ENCODE measurements at regions not wholly inside any gene's neighbourhood (a gene's known extent, or its start where the extent isn't known, plus 50 kb on each side); places are given as distances from the start of the nearest gene placed in this dataset.

DNA sequence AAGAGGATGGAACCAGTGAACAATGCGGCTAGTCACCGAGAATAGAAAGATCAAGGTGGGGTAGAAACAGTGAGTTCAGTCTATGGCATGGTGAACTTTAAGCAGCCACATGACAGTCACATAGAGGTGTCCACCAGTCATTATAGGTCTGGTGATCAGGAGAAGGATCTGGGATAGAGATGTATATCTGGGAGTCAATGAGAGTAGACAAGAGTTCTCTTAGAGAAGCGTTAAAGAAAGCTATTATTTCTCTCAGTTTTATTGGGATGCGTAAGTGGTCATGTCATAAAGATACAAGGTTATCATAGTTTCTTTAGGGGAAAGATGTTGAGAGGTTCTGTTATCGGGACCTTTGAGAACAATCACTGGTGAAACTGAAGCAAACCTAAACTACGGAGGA lies 136.1 kb upstream of the SLC38A2 start:
- H3K36me3 ChIP-seq (ENCODE audit: insufficient read depth, insufficient read length, low read length), result no peaks in the 10 kb centered on the region
- H3K4me1 ChIP-seq (ENCODE audit: insufficient read depth, insufficient read length), result no peaks in the 10 kb centered on the region
- no peak overlapping the region for H3K9ac ChIP-seq (ENCODE audit: insufficient read length, low read depth)
- no peak for DNase-seq (ENCODE audit: low read depth, low spot score)
- H3K27me3 ChIP-seq (ENCODE audit: insufficient read depth, insufficient read length), result no peaks in the 10 kb centered on the region
- H3K9me3 ChIP-seq (ENCODE audit: insufficient read depth, low read length), result peaks cover 29% of the 10 kb centered on the region
- TF ChIP-seq ZNF274 (IDR thresholded peaks at IDR 0.05; ENCODE audit: low read depth, low read length) (no peak), SUZ12 (IDR thresholded peaks at IDR 0.05; ENCODE audit: extremely low read depth, insufficient read depth, insufficient read length) (no peak), YY1 (IDR thresholded peaks at IDR 0.05; ENCODE audit: insufficient read depth, insufficient read length) (no peak)
- no peak overlapping the region for H3K4me3 ChIP-seq (ENCODE audit: insufficient read length, low read depth)

DNA sequence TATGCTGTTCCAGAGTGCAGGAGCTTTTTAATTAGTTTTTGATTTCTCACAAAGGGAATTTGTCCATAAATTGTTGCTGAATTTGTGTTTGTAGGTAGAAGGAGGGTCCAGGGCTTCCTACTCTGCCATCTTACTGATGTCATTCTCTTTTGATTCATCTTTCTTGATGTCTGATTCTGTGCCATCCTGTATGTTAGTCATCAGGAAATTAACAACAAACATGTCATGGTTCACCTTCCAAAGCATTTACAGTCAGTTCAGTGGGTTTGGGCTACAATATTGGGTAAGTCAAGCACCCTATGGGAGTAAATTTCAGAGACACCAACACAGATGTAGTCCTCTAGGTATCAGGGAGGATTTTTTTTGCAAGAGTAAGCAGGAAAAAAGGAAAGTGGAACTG lies 135.2 kb upstream of the SLC38A2 start:
- H3K9me3 ChIP-seq (ENCODE audit: insufficient read depth, low read length), result peaks cover 30% of the 10 kb centered on the region
- no peak for DNase-seq (ENCODE audit: low read depth, low spot score)
- H3K36me3 ChIP-seq (ENCODE audit: insufficient read depth, insufficient read length, low read length), result no peaks in the 10 kb centered on the region
- H3K4me3 ChIP-seq (ENCODE audit: insufficient read length, low read depth), result no peak overlapping the region
- H3K4me1 ChIP-seq (ENCODE audit: insufficient read depth, insufficient read length), result no peaks in the 10 kb centered on the region
- TF ChIP-seq ZNF274 (IDR thresholded peaks at IDR 0.05; ENCODE audit: low read depth, low read length) (no peak), YY1 (IDR thresholded peaks at IDR 0.05; ENCODE audit: insufficient read depth, insufficient read length) (no peak), SUZ12 (IDR thresholded peaks at IDR 0.05; ENCODE audit: extremely low read depth, insufficient read depth, insufficient read length) (no peak)
- H3K9ac ChIP-seq (ENCODE audit: insufficient read length, low read depth), result no peak overlapping the region
- no peaks in the 10 kb centered on the region for H3K27me3 ChIP-seq (ENCODE audit: insufficient read depth, insufficient read length)

DNA sequence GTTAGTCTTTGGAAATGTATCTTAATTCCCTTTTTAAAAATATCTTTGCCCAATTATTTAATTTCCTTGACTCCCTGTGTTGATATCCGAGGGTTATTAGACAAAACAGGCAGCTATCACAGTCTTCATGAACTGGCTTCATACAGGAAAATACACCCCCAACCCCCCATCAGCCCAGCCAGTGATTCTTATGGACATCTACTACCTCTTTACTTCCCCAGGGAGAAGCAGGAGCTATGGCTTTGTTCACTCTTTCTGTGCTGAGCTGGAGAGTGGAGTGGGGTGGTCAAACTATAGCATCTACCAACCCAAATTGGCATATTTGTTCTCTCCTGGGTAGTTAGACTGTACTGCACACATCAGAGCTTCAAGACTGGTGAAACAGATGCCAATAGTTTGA lies 134.4 kb upstream of the SLC38A2 start:
- no peaks in the 10 kb centered on the region for H3K36me3 ChIP-seq (ENCODE audit: insufficient read depth, insufficient read length, low read length)
- H3K4me3 ChIP-seq (ENCODE audit: insufficient read length, low read depth), result no peak overlapping the region
- H3K9ac ChIP-seq (ENCODE audit: insufficient read length, low read depth), result no peak overlapping the region
- TF ChIP-seq YY1 (IDR thresholded peaks at IDR 0.05; ENCODE audit: insufficient read depth, insufficient read length) (no peak), SUZ12 (IDR thresholded peaks at IDR 0.05; ENCODE audit: extremely low read depth, insufficient read depth, insufficient read length) (no peak), ZNF274 (IDR thresholded peaks at IDR 0.05; ENCODE audit: low read depth, low read length) (no peak)
- no peak for DNase-seq (ENCODE audit: low read depth, low spot score)
- H3K27me3 ChIP-seq (ENCODE audit: insufficient read depth, insufficient read length), result no peaks in the 10 kb centered on the region
- H3K4me1 ChIP-seq (ENCODE audit: insufficient read depth, insufficient read length), result no peaks in the 10 kb centered on the region
- H3K9me3 ChIP-seq (ENCODE audit: insufficient read depth, low read length), result peaks cover 30% of the 10 kb centered on the region

DNA sequence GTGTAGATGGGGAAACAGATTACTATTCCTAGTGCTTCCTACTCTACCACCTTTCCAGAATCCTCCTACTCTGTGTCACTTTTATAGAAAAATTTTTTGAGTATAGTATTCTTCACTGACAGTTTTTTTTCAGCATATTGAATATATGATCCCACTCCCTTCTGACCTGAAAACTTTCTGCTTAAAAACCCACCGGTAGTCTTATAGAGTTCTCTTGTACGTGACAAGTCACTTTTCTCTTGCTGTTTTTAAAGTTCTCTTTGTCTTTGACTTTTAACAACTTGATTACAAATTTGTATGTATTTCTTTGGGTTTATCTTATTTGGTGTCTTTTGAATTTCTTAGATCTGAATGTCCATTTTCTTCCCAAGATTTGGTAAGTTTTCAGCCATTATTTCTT lies 133.6 kb upstream of the SLC38A2 start:
- no peaks in the 10 kb centered on the region for H3K36me3 ChIP-seq (ENCODE audit: insufficient read depth, insufficient read length, low read length)
- H3K4me1 ChIP-seq (ENCODE audit: insufficient read depth, insufficient read length), result no peaks in the 10 kb centered on the region
- H3K9ac ChIP-seq (ENCODE audit: insufficient read length, low read depth), result no peak overlapping the region
- no peak overlapping the region for H3K4me3 ChIP-seq (ENCODE audit: insufficient read length, low read depth)
- DNase-seq (ENCODE audit: low read depth, low spot score), result no peak
- no peaks in the 10 kb centered on the region for H3K27me3 ChIP-seq (ENCODE audit: insufficient read depth, insufficient read length)
- no peak for TF ChIP-seq SUZ12 (IDR thresholded peaks at IDR 0.05; ENCODE audit: extremely low read depth, insufficient read depth, insufficient read length)
- no peak for TF ChIP-seq YY1 (IDR thresholded peaks at IDR 0.05; ENCODE audit: insufficient read depth, insufficient read length)
- no peak for TF ChIP-seq ZNF274 (IDR thresholded peaks at IDR 0.05; ENCODE audit: low read depth, low read length)
- peaks cover 30% of the 10 kb centered on the region for H3K9me3 ChIP-seq (ENCODE audit: insufficient read depth, low read length)

DNA sequence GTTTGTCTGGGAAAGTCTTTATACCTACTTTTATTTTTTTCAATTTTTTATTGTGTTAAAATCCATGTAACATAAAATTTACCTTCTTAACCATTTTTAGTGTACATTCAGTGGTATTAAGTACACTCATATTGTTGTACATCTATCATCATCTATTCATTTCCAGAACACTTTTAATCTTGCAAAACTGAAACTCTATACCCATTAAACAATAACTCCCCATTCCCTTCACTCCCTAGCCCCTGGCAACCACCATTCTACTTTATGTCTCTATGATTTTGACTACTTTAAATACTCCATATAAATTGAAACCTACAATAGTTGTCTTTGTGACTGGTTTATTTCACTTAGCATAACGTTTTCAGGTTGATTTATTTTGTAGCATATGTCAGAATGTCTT lies 131.9 kb upstream of the SLC38A2 start:
- no peak overlapping the region for H3K4me3 ChIP-seq (ENCODE audit: insufficient read length, low read depth)
- peaks cover 30% of the 10 kb centered on the region for H3K9me3 ChIP-seq (ENCODE audit: insufficient read depth, low read length)
- DNase-seq (ENCODE audit: low read depth, low spot score), result no peak
- no peaks in the 10 kb centered on the region for H3K4me1 ChIP-seq (ENCODE audit: insufficient read depth, insufficient read length)
- no peaks in the 10 kb centered on the region for H3K27me3 ChIP-seq (ENCODE audit: insufficient read depth, insufficient read length)
- no peak for TF ChIP-seq YY1 (IDR thresholded peaks at IDR 0.05; ENCODE audit: insufficient read depth, insufficient read length)
- TF ChIP-seq SUZ12 (IDR thresholded peaks at IDR 0.05; ENCODE audit: extremely low read depth, insufficient read depth, insufficient read length), result no peak
- TF ChIP-seq ZNF274 (IDR thresholded peaks at IDR 0.05; ENCODE audit: low read depth, low read length), result no peak
- H3K36me3 ChIP-seq (ENCODE audit: insufficient read depth, insufficient read length, low read length), result no peaks in the 10 kb centered on the region
- no peak overlapping the region for H3K9ac ChIP-seq (ENCODE audit: insufficient read length, low read depth)

DNA sequence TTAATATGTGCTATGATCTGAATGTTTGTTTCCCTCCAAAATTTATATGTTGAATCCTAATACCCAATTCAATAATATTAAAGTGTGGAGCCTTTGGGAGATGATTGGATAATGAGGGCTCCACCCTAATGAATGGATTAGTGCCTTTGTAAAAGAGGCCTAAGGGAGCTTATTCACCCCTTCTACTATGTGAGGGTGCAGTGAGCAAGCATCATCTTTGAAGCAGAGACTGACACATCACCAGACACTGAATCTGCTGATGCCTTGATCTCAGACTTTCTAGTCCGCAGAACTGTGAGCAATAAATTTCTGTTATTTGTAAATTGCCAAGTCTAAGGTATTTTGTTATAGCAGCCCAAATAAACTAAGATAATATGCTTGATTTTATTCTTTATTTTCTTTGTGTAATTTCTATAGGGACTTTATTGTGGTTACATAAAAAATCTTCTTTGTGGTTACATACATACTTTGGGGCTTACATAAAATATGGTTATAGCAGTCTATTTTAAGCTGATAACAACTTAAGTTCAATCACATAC lies 131.1 kb upstream of the SLC38A2 start:
- Histone ChIP-seq H3K9ac (ENCODE audit: insufficient read length, low read depth) (no peak overlapping the region), H3K9me3 (ENCODE audit: insufficient read depth, low read length) (peaks cover 30% of the 10 kb centered on the region), H3K27me3 (ENCODE audit: insufficient read depth, insufficient read length) (no peaks in the 10 kb centered on the region), H3K36me3 (ENCODE audit: insufficient read depth, insufficient read length, low read length) (no peaks in the 10 kb centered on the region), H3K4me3 (ENCODE audit: insufficient read length, low read depth) (no peak overlapping the region), H3K4me1 (ENCODE audit: insufficient read depth, insufficient read length) (no peaks in the 10 kb centered on the region)
- TF ChIP-seq ZNF274 (IDR thresholded peaks at IDR 0.05; ENCODE audit: low read depth, low read length) (no peak), SUZ12 (IDR thresholded peaks at IDR 0.05; ENCODE audit: extremely low read depth, insufficient read depth, insufficient read length) (no peak), YY1 (IDR thresholded peaks at IDR 0.05; ENCODE audit: insufficient read depth, insufficient read length) (no peak)
- DNase-seq (ENCODE audit: low read depth, low spot score), result no peak

DNA sequence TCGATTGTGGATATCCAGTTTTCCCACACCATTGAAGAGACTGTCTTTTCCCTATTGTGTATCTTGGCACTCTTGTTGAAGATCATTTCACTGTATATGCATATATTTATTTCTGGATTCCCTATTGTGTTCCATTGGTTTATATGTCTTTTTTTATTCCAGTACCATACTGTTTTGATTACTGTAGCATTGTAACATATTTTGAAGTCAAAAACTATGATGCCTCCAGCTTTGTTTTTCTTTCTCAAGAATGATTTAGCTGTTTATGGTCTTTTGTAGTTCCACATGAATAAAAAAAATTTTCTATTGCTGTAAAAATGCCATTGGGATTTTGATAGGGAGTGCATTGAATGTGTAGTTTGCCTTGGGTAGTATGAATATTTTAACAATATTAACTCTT lies 128.1 kb upstream of the SLC38A2 start:
- no peak for DNase-seq (ENCODE audit: low read depth, low spot score)
- Histone ChIP-seq H3K27me3 (ENCODE audit: insufficient read depth, insufficient read length) (no peaks in the 10 kb centered on the region), H3K9ac (ENCODE audit: insufficient read length, low read depth) (no peak overlapping the region), H3K9me3 (ENCODE audit: insufficient read depth, low read length) (peaks cover 15% of the 10 kb centered on the region), H3K4me1 (ENCODE audit: insufficient read depth, insufficient read length) (no peaks in the 10 kb centered on the region), H3K36me3 (ENCODE audit: insufficient read depth, insufficient read length, low read length) (no peaks in the 10 kb centered on the region), H3K4me3 (ENCODE audit: insufficient read length, low read depth) (no peak overlapping the region)
- TF ChIP-seq ZNF274 (IDR thresholded peaks at IDR 0.05; ENCODE audit: low read depth, low read length) (no peak), SUZ12 (IDR thresholded peaks at IDR 0.05; ENCODE audit: extremely low read depth, insufficient read depth, insufficient read length) (no peak), YY1 (IDR thresholded peaks at IDR 0.05; ENCODE audit: insufficient read depth, insufficient read length) (no peak)

Measured in NT2/D1 (cell line).